H9 (cell line): ENCODE measurements at regions not wholly inside any gene's neighbourhood (a gene's known extent, or its start where the extent isn't known, plus 50 kb on each side); places are given as distances from the start of the nearest gene placed in this dataset.

Source experiments
- DNase-seq: peaks from one replicate; pipeline ENCODE4 v3.0.0-alpha.2; 2017
- H2AFZ ChIP-seq: one replicate; pipeline ENCODE4 v1.6.1; 2013; ENCODE audit warnings: mild to moderate bottlenecking, low read length, control low read depth, moderate library complexity
- H2AK5ac ChIP-seq: 2 replicates; pipeline ENCODE4 v1.6.1; 2013; ENCODE audit warnings: low read length, control low read depth, mixed read lengths; ENCODE audit not compliant: insufficient read length
- H2BK120ac ChIP-seq: one replicate; pipeline ENCODE4 v1.6.1; 2013; ENCODE audit warnings: low read depth, mild to moderate bottlenecking, low read length, control low read depth, inconsistent platforms; ENCODE audit not compliant: poor library complexity, severe bottlenecking
- H2BK12ac ChIP-seq: 2 replicates; pipeline ENCODE4 v1.6.1; 2013; ENCODE audit warnings: low read length, control low read depth, mixed read lengths, low read depth; ENCODE audit not compliant: insufficient read length
- H2BK15ac ChIP-seq: 2 replicates; pipeline ENCODE4 v1.6.1; 2013; ENCODE audit warnings: low read depth, low read length, control low read depth
- H2BK20ac ChIP-seq: one replicate; pipeline ENCODE4 v1.6.1; 2013; ENCODE audit warnings: low read depth, mild to moderate bottlenecking, low read length, control low read depth, inconsistent platforms; ENCODE audit not compliant: poor library complexity, severe bottlenecking
- H2BK5ac ChIP-seq: 2 replicates; pipeline ENCODE4 v1.6.1; 2013; ENCODE audit warnings: low read length, control low read depth, mixed read lengths; ENCODE audit not compliant: insufficient read length
- H3K14ac ChIP-seq: 2 replicates; pipeline ENCODE4 v1.6.1; 2013; ENCODE audit warnings: low read length, control low read depth; ENCODE audit not compliant: insufficient read depth
- H3K18ac ChIP-seq: 2 replicates; pipeline ENCODE4 v1.6.1; 2013; ENCODE audit warnings: low read depth, mild to moderate bottlenecking, mixed read lengths, low read length, control low read depth; ENCODE audit not compliant: insufficient read length
- H3K23ac ChIP-seq: 2 replicates; pipeline ENCODE4 v1.6.1; 2013; ENCODE audit warnings: low read length, control low read depth, mixed read lengths, low read depth; ENCODE audit not compliant: insufficient read length
- H3K23me2 ChIP-seq: 2 replicates; pipeline ENCODE4 v1.6.1; 2013; ENCODE audit warnings: low read depth, mild to moderate bottlenecking, mixed read lengths, low read length, control low read depth; ENCODE audit not compliant: insufficient read length, poor library complexity, severe bottlenecking
- H3K27ac ChIP-seq: 2 replicates; pipeline ENCODE4 v1.5.1; 2013; ENCODE audit warnings: low read length, control low read depth, mixed read lengths, low read depth; ENCODE audit not compliant: insufficient read length
- H3K27me3 ChIP-seq: 2 replicates; pipeline ENCODE4 v1.6.1; 2013; ENCODE audit warnings: low read length, control low read depth, inconsistent platforms; ENCODE audit not compliant: insufficient read depth
- H3K4ac ChIP-seq: 2 replicates; pipeline ENCODE4 v1.6.1; 2013; ENCODE audit warnings: low read depth, mild to moderate bottlenecking, control low read depth, inconsistent platforms, low read length, moderate library complexity
- H3K4me1 ChIP-seq: 2 replicates; pipeline ENCODE4 v1.6.1; 2013; ENCODE audit warnings: low read length, control low read depth, inconsistent platforms; ENCODE audit not compliant: insufficient read depth
- H3K4me2 ChIP-seq: 2 replicates; pipeline ENCODE4 v1.6.1; 2013; ENCODE audit warnings: low read length, control low read depth, mixed read lengths; ENCODE audit not compliant: insufficient read length, insufficient read depth
- H3K56ac ChIP-seq: 2 replicates; pipeline ENCODE4 v1.6.1; 2013; ENCODE audit warnings: low read depth, mild to moderate bottlenecking, mixed read lengths, low read length, control low read depth; ENCODE audit not compliant: insufficient read length
- H3K79me1 ChIP-seq: 2 replicates; pipeline ENCODE4 v1.6.1; 2013; ENCODE audit warnings: low read depth, mild to moderate bottlenecking, moderate library complexity, low read length, control low read depth, inconsistent platforms; ENCODE audit not compliant: insufficient read depth, poor library complexity, severe bottlenecking
- H3K79me2 ChIP-seq: 2 replicates; pipeline ENCODE4 v1.6.1; 2013; ENCODE audit warnings: low read length, control low read depth, inconsistent platforms; ENCODE audit not compliant: insufficient read depth
- H3K9ac ChIP-seq: 2 replicates; pipeline ENCODE4 v1.6.1; 2013; ENCODE audit warnings: low read length, control low read depth, mixed read lengths; ENCODE audit not compliant: insufficient read length; ENCODE audit errors: extremely low read depth
- H3K9me3 ChIP-seq: one replicate; pipeline ENCODE4 v1.6.1; 2013; ENCODE audit warnings: low read depth, low read length, inconsistent platforms; ENCODE audit not compliant: control insufficient read depth
- H3T11ph ChIP-seq: one replicate; pipeline ENCODE4 v1.6.1; 2013; ENCODE audit warnings: mild to moderate bottlenecking, low read length, control low read depth, inconsistent platforms
- H4K20me1 ChIP-seq: one replicate; pipeline ENCODE4 v1.6.1; 2013; ENCODE audit not compliant: control insufficient read depth, insufficient read length, insufficient read depth
- H4K5ac ChIP-seq: 2 replicates; pipeline ENCODE4 v1.6.1; 2013; ENCODE audit warnings: low read depth, mild to moderate bottlenecking, mixed read lengths, low read length, control low read depth; ENCODE audit not compliant: insufficient read length
- H4K8ac ChIP-seq: replicated peaks from 2 replicates; pipeline ENCODE4 v1.6.1; 2013; ENCODE audit warnings: low read length, control low read depth, mixed read lengths, low read depth; ENCODE audit not compliant: insufficient read length
- H4K91ac ChIP-seq: 2 replicates; pipeline ENCODE4 v1.6.1; 2013; ENCODE audit warnings: low read depth, mild to moderate bottlenecking, moderate library complexity, mixed read lengths, low read length, control low read depth; ENCODE audit not compliant: insufficient read length
- H3K27ac Mint-ChIP-seq, 3 experiments: 2 replicates in 2 of 3; 3 replicates in 1 of 3; pipeline ENCODE4 v1.8.0; 2020 to 2021; ENCODE audit warnings: mixed read lengths in 3 of 3, mild to moderate bottlenecking in 1 of 3, moderate library complexity in 1 of 3
- H3K27me3 Mint-ChIP-seq: 2 replicates; pipeline ENCODE4 v1.8.0; 2021; ENCODE audit warnings: low read depth, mild to moderate bottlenecking, moderate library complexity, mixed read lengths
- H3K36me3 Mint-ChIP-seq, 3 experiments: 2 replicates in 2 of 3; 3 replicates in 1 of 3; pipeline ENCODE4 v1.8.0; 2020 to 2021; ENCODE audit warnings: low read depth in 3 of 3, mixed read lengths in 3 of 3; ENCODE audit not compliant: insufficient read depth in 1 of 3
- H3K4me1 Mint-ChIP-seq, 2 experiments: 2 replicates each; pipeline ENCODE4 v1.8.0; 2020; ENCODE audit warnings: mixed read lengths in 2 of 2
- H3K4me3 Mint-ChIP-seq, 2 experiments: 2 replicates in 1 of 2; 3 replicates in 1 of 2; pipeline ENCODE4 v1.8.0; 2020 to 2021; ENCODE audit warnings: mild to moderate bottlenecking in 2 of 2, mixed read lengths in 2 of 2, moderate library complexity in 1 of 2
- H3K9me3 Mint-ChIP-seq, 2 experiments: 2 replicates in 1 of 2; 3 replicates in 1 of 2; pipeline ENCODE4 v1.8.0; 2020; ENCODE audit warnings: mild to moderate bottlenecking in 2 of 2, mixed read lengths in 2 of 2, moderate library complexity in 1 of 2
- CTCF ChIP-seq: fragments of 200-600 bp; sonication (generic); conservative IDR thresholded peaks from 3 replicates; pipeline ENCODE4 v1.8.0; 2021; ENCODE audit warnings: antibody characterized with exemption, mild to moderate bottlenecking

GRCh38 chr12:85507456-85507855 is 227.4 kb downstream of the ALX1 start:
- H3K27me3 ChIP-seq = no peaks in the 10 kb centered on the region
- H3K18ac ChIP-seq = no peak overlapping the region
- no peak overlapping the region for H3K56ac ChIP-seq
- H2BK5ac ChIP-seq = no peak overlapping the region
- no peak overlapping the region for H2BK15ac ChIP-seq
- Mint-ChIP-seq H3K36me3 (peaks cover 0 to 3% (median 0%) of the 10 kb centered on the region in 3 experiments; a peak in 1 of 7 replicates), H3K27me3 (no peaks in the 10 kb centered on the region), H3K4me1 (no peaks in the 10 kb centered on the region), H3K27ac (no peak overlapping the region), H3K4me3 (no peak overlapping the region), H3K9me3 (peaks cover 0 to 2% of the 10 kb centered on the region in 2 experiments; a peak in 2 of 5 replicates)
- no peak overlapping the region for H3T11ph ChIP-seq
- H2BK12ac ChIP-seq = no peak overlapping the region
- H4K20me1 ChIP-seq = no peaks in the 10 kb centered on the region
- H3K4ac ChIP-seq = no peak overlapping the region
- no peak overlapping the region for H3K27ac ChIP-seq
- TF ChIP-seq CTCF = no peak
- H2BK20ac ChIP-seq = no peak overlapping the region
- H4K91ac ChIP-seq = no peak overlapping the region
- no peak overlapping the region for H3K4me2 ChIP-seq
- no peak overlapping the region for H3K14ac ChIP-seq
- no peaks in the 10 kb centered on the region for H3K9me3 ChIP-seq
- H3K79me1 ChIP-seq = no peaks in the 10 kb centered on the region
- no peak for DNase-seq
- no peak overlapping the region for H2BK120ac ChIP-seq
- H2AFZ ChIP-seq = no peak overlapping the region
- H2AK5ac ChIP-seq = no peak overlapping the region
- no peaks in the 10 kb centered on the region for H3K23me2 ChIP-seq
- no peaks in the 10 kb centered on the region for H3K79me2 ChIP-seq
- no peak overlapping the region for H4K8ac ChIP-seq
- H4K5ac ChIP-seq = no peak overlapping the region
- H3K9ac ChIP-seq = no peak overlapping the region
- no peaks in the 10 kb centered on the region for H3K4me1 ChIP-seq
- no peak overlapping the region for H3K23ac ChIP-seq
